A673 (cell line): ENCODE measurements at regions not wholly inside any gene's neighbourhood (a gene's known extent, or its start where the extent isn't known, plus 50 kb on each side); places are given as distances from the start of the nearest gene placed in this dataset.

Experiments
- BruUV-seq: library from RNA; stranded (reverse); fragments of 400-500 nt; replicated peaks from 2 replicates; lab custom pipeline; 2021; lab: Mats Ljungman, UMichigan
- CTCF ChIA-PET: fragments of 300-600 bp; sonication (Branson Sonifier 250); formaldehyde crosslinking; loops from one replicate; lab custom pipeline; 2022; ENCODE audit warnings: antibody characterized with exemption; lab: Charles Lee
- POLR2A ChIA-PET: fragments of 300-600 bp; sonication (Branson Sonifier 250); formaldehyde crosslinking; loops from one replicate; lab custom pipeline; 2022; ENCODE audit warnings: antibody characterized with exemption; ENCODE audit not compliant: low non-redundant PET; lab: Charles Lee
- DNase-seq: peaks from one replicate; pipeline ENCODE4 v3.0.0-alpha.2; 2015; ENCODE audit warnings: low spot score
- H3K27ac ChIP-seq: fragments of 200-600 bp; sonication (generic); 2 replicates; pipeline ENCODE4 v1.5.1; 2016; ENCODE audit warnings: mixed run types, low read depth, mild to moderate bottlenecking, mixed read lengths, antibody characterized with exemption, low read length; ENCODE audit not compliant: poor library complexity, severe bottlenecking
- H3K27me3 ChIP-seq: fragments of 200-600 bp; sonication (generic); replicated peaks from 2 replicates; pipeline ENCODE4 v1.6.1; 2017; ENCODE audit warnings: mixed run types, low read depth, mild to moderate bottlenecking, mixed read lengths, antibody characterized with exemption, low read length; ENCODE audit not compliant: insufficient read depth, poor library complexity
- H3K36me3 ChIP-seq: fragments of 200-600 bp; sonication (generic); 2 replicates; pipeline ENCODE4 v1.6.1; 2016; ENCODE audit warnings: mixed run types, mild to moderate bottlenecking, mixed read lengths, antibody characterized with exemption, low read length; ENCODE audit not compliant: insufficient read depth, poor library complexity, severe bottlenecking
- H3K4me1 ChIP-seq: fragments of 200-600 bp; sonication (generic); 2 replicates; pipeline ENCODE4 v1.6.1; 2017; ENCODE audit warnings: mixed run types, mild to moderate bottlenecking, mixed read lengths, antibody characterized with exemption, low read length; ENCODE audit not compliant: insufficient read depth, poor library complexity, severe bottlenecking
- H3K4me3 ChIP-seq: fragments of 200-600 bp; sonication (generic); 2 replicates; pipeline ENCODE4 v1.5.1; 2016; ENCODE audit warnings: low read depth, mixed run types, mild to moderate bottlenecking, mixed read lengths, low read length; ENCODE audit not compliant: poor library complexity, severe bottlenecking
- H3K9me3 ChIP-seq: fragments of 200-600 bp; sonication (generic); 2 replicates; pipeline ENCODE4 v1.6.1; 2016; ENCODE audit warnings: mixed run types, low read depth, mild to moderate bottlenecking, mixed read lengths, antibody characterized with exemption, low read length; ENCODE audit not compliant: poor library complexity, severe bottlenecking
- CTCF ChIP-seq: fragments of 300-800, 200-600 bp; sonication (generic); conservative IDR thresholded peaks from 2 replicates; pipeline ENCODE4 v1.5.1; 2017; ENCODE audit warnings: low read depth, mild to moderate bottlenecking, antibody characterized with exemption, low read length, moderate library complexity, mixed read lengths
- EZH2 ChIP-seq: fragments of 200-600 bp; sonication (generic); IDR thresholded peaks from 2 replicates; pipeline ENCODE4 v1.6.1; 2017; ENCODE audit warnings: borderline replicate concordance, low read depth, mild to moderate bottlenecking, mixed read lengths, antibody characterized with exemption, low read length; ENCODE audit not compliant: poor library complexity, severe bottlenecking
- intact Hi-C: fragments of 100-400 bp; cut with micrococcal nuclease; formaldehyde crosslinking; loops from one replicate; pipeline ENCODE4 v1.10.0; 2022; ENCODE audit not compliant: unreplicated experiment

GRCh38 chr5:9876451-9876850 lies 246.3 kb upstream of the TAS2R1 start:
- CTCF ChIA-PET, result no interaction called here
- Histone ChIP-seq H3K9me3 (no peaks in the 10 kb centered on the region), H3K4me3 (no peak overlapping the region), H3K27me3 (no peaks in the 10 kb centered on the region), H3K27ac (no peak overlapping the region), H3K4me1 (no peaks in the 10 kb centered on the region), H3K36me3 (no peaks in the 10 kb centered on the region)
- POLR2A ChIA-PET, result no interaction called here
- no peak for DNase-seq
- no TSS peak for BruUV-seq
- intact Hi-C loops, result no loop called here
- no peak for TF ChIP-seq EZH2
- no peak for TF ChIP-seq CTCF

GRCh38 chr5:9869616-9870288 lies 239.6 kb upstream of the TAS2R1 start:
- Histone ChIP-seq H3K27ac (no peak overlapping the region), H3K27me3 (no peaks in the 10 kb centered on the region), H3K36me3 (no peaks in the 10 kb centered on the region), H3K4me1 (no peaks in the 10 kb centered on the region), H3K4me3 (no peak overlapping the region), H3K9me3 (peaks cover 7% of the 10 kb centered on the region)
- ChIA-PET CTCF (no interaction called here), POLR2A (no interaction called here)
- no peak for TF ChIP-seq CTCF
- TF ChIP-seq EZH2, result no peak
- intact Hi-C loops, result no loop called here
- DNase-seq, result no peak
- BruUV-seq, result no TSS peak

- no peak overlapping the region for H3K4me3 ChIP-seq
- no peak overlapping the region for H3K27ac ChIP-seq
- H3K4me1 ChIP-seq, result no peaks in the 10 kb centered on the region
- peaks cover 7% of the 10 kb centered on the region for H3K9me3 ChIP-seq
- intact Hi-C loops, result no loop called here
- ChIA-PET CTCF (no interaction called here), POLR2A (no interaction called here)
- no peak for DNase-seq
- no peak for TF ChIP-seq EZH2
- TF ChIP-seq CTCF, result no peak
- H3K36me3 ChIP-seq, result no peaks in the 10 kb centered on the region
- H3K27me3 ChIP-seq, result no peaks in the 10 kb centered on the region
- BruUV-seq, result no TSS peak
Observed at GRCh38 chr5:9865574-9865973, 235.4 kb upstream of the TAS2R1 start.
